Endothelial cell of umbilical vein (primary cell): ENCODE measurements at regions not wholly inside any gene's neighbourhood (a gene's known extent, or its start where the extent isn't known, plus 50 kb on each side); places are given as distances from the start of the nearest gene placed in this dataset.

Source experiments
- BruUV-seq: library from RNA; stranded (reverse); fragments of 400-500 nt; replicated peaks from 2 replicates; lab custom pipeline; 2021; lab: Mats Ljungman, UMichigan
- CTCF ChIA-PET: fragments of 300-600, 350-600 bp; sonication (Branson Sonifier 250); formaldehyde crosslinking; loops from one replicate; lab custom pipeline; 2021; ENCODE audit warnings: antibody characterized with exemption, inconsistent platforms; lab: Charles Lee
- POLR2A ChIA-PET: fragments of 300-600, 350-600 bp; sonication (Branson Sonifier 250); formaldehyde crosslinking; loops from one replicate; lab custom pipeline; 2021; ENCODE audit warnings: antibody characterized with exemption, inconsistent platforms; lab: Charles Lee
- DNase-seq: peaks from one replicate; pipeline ENCODE4 v3.0.0-alpha.2; 2011; ENCODE audit warnings: low read depth, low spot score
- FAIRE-seq: peaks from 2 replicates; lab custom pipeline; 2011; peaks lifted over from hg19 to GRCh38; lab: Jason Lieb, UNC
- H2AFZ ChIP-seq: 2 replicates; pipeline ENCODE4 v1.6.0; 2012; ENCODE audit warnings: low read depth, low read length, control low read depth, inconsistent platforms
- H3K27ac ChIP-seq: 2 replicates; pipeline ENCODE4 v1.5.1; 2011; ENCODE audit warnings: low read depth, mild to moderate bottlenecking, control low read depth, low read length, moderate library complexity; ENCODE audit not compliant: insufficient read depth
- H3K27me3 ChIP-seq, 2 experiments: 2 replicates each; pipeline versions ENCODE4 v1.6.0 to v1.6.1; 2011; ENCODE audit warnings: low read length in 2 of 2, mixed read lengths in 1 of 2; ENCODE audit not compliant: control insufficient read depth in 2 of 2, insufficient read depth in 2 of 2
- H3K36me3 ChIP-seq, 2 experiments: 2 replicates in 1 of 2; 3 replicates in 1 of 2; pipeline ENCODE4 v1.5.1; 2011; ENCODE audit warnings: low read length in 2 of 2, mild to moderate bottlenecking in 1 of 2, moderate library complexity in 1 of 2; ENCODE audit not compliant: control insufficient read depth in 2 of 2, insufficient read depth in 2 of 2; ENCODE audit errors: extremely low read depth in 1 of 2
- H3K4me1 ChIP-seq: 3 replicates; pipeline ENCODE4 v1.5.1; 2011; ENCODE audit warnings: mild to moderate bottlenecking, low read length; ENCODE audit not compliant: control insufficient read depth, insufficient read depth; ENCODE audit errors: extremely low read depth
- H3K4me2 ChIP-seq: 2 replicates; pipeline ENCODE4 v1.6.1; 2011; ENCODE audit warnings: low read length, control low read depth, mixed read lengths; ENCODE audit not compliant: insufficient read depth
- H3K4me3 ChIP-seq, 3 experiments: fragments of 200-600 bp in 1 of 3; sonication (generic), shearing (Covaris generic) in 1 of 3; replicated peaks in 1 of 3; 2 replicates each; pipeline ENCODE4 v1.5.1; 2011 to 2016; ENCODE audit warnings: control low read depth in 3 of 3, low read length in 3 of 3, mild to moderate bottlenecking in 2 of 3, inconsistent platforms in 1 of 3, low read depth in 1 of 3, moderate library complexity in 1 of 3; ENCODE audit not compliant: insufficient read depth in 1 of 3
- H3K79me2 ChIP-seq: 2 replicates; pipeline ENCODE4 v1.6.0; 2012; ENCODE audit warnings: low read length, inconsistent platforms; ENCODE audit not compliant: control insufficient read depth, insufficient read depth
- H3K9ac ChIP-seq: replicated peaks from 2 replicates; pipeline ENCODE3; 2011; ENCODE audit warnings: low read length, control low read depth; ENCODE audit not compliant: insufficient read depth; ENCODE audit errors: extremely low read depth
- H3K9me1 ChIP-seq: replicated peaks from 3 replicates; pipeline ENCODE4 v1.6.0; 2011; ENCODE audit warnings: mild to moderate bottlenecking, low read length; ENCODE audit not compliant: control insufficient read depth, insufficient read depth; ENCODE audit errors: extremely low read depth
- H3K9me3 ChIP-seq: replicated peaks from 2 replicates; pipeline ENCODE4 v1.5.1; 2012; ENCODE audit warnings: low read length, inconsistent platforms; ENCODE audit not compliant: control insufficient read depth, insufficient read depth
- H4K20me1 ChIP-seq: replicated peaks from 2 replicates; pipeline ENCODE3; 2011; ENCODE audit warnings: mild to moderate bottlenecking, low read length; ENCODE audit not compliant: control insufficient read depth, insufficient read depth; ENCODE audit errors: extremely low read depth
- EZH2 ChIP-seq: IDR thresholded peaks from 2 replicates; pipeline ENCODE4 v1.6.1; 2012; ENCODE audit warnings: borderline replicate concordance, low read depth, mild to moderate bottlenecking, moderate library complexity, low read length, inconsistent platforms; ENCODE audit not compliant: severe bottlenecking
- FOS ChIP-seq: IDR thresholded peaks from 2 replicates; pipeline ENCODE4 v1.6.1; 2011; ENCODE audit warnings: mild to moderate bottlenecking, low read length, moderate library complexity, borderline replicate concordance; ENCODE audit not compliant: insufficient read depth
- GATA2 ChIP-seq: IDR thresholded peaks from 2 replicates; pipeline ENCODE4 v1.7.0; 2011; ENCODE audit warnings: low read depth, mild to moderate bottlenecking, moderate library complexity, mixed read lengths, low read length; ENCODE audit not compliant: insufficient read length, insufficient read depth
- JUN ChIP-seq: IDR thresholded peaks from 2 replicates; pipeline ENCODE4 v1.6.1; 2011; ENCODE audit warnings: borderline replicate concordance, low read depth; ENCODE audit not compliant: insufficient read length, insufficient read depth
- MYC ChIP-seq: IDR thresholded peaks from one replicate; pipeline ENCODE4 v1.6.1; 2011; ENCODE audit warnings: mild to moderate bottlenecking, low read depth, low read length
- POLR2A ChIP-seq: IDR thresholded peaks from 2 replicates; pipeline ENCODE4 v1.6.1; 2012; ENCODE audit warnings: low read depth, mild to moderate bottlenecking, control low read depth, low read length
- POLR2AphosphoS5 ChIP-seq: IDR thresholded peaks from 2 replicates; pipeline ENCODE4 v1.6.1; 2012; ENCODE audit warnings: low read depth, mild to moderate bottlenecking, control low read depth, low read length, moderate library complexity; ENCODE audit not compliant: insufficient read depth
- dilution Hi-C: fragments of 300-500 bp; cut with MboI; formaldehyde crosslinking; loops from one replicate; pipeline ENCODE4 v1.15.0; 2019; ENCODE audit warnings: low sequenced_read_pairs; ENCODE audit not compliant: extremely low pct_ligation_motif_present
- intact Hi-C: fragments of 100-400 bp; cut with micrococcal nuclease; formaldehyde crosslinking; loops from one replicate; pipeline ENCODE4 v1.10.0; 2022
- TF ChIP-seq, protein P1 (sequence below), 2 donors: IDR thresholded peaks; 1 replicate in 1 of 2; 2 replicates in 1 of 2; pipeline ENCODE4 v1.5.1; 2011; ENCODE audit warnings: low read length in 2 of 2, mild to moderate bottlenecking in 2 of 2, moderate library complexity in 2 of 2, control low read depth in 1 of 2, inconsistent platforms in 1 of 2, low read depth in 1 of 2; ENCODE audit not compliant: insufficient read depth in 1 of 2; ENCODE audit errors: extremely low read depth in 1 of 2
- TF ChIP-seq, protein P2 (sequence below): IDR thresholded peaks from 2 replicates; pipeline ENCODE4 v1.6.1; 2011; ENCODE audit not compliant: insufficient read depth, insufficient read length

DNA sequence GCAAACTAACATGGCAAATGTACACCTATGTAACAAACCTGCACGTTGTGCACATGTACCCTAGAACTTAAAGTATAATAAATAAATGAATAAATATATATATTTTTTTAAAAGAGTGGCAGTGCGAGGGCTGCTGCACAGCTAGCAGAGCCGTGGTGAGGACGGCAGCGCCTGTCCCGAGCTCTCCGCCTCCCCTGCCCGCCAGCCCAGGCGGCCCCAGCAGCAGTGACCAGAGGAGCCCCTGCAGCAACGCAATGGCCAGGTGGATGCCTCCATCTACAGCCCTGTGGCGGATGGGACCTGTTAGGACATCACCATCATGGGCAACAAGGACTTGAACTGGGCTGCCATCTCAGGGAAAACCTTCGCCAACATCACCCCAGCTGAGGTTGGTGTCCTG lies 351.9 kb downstream of the FAM72C start:
- H3K9ac ChIP-seq, result no peak overlapping the region
- POLR2A ChIA-PET, result no interaction called here
- dilution Hi-C loops, result no loop called here
- no peak for TF ChIP-seq GATA2
- TF ChIP-seq EZH2, result no peak
- TF ChIP-seq POLR2A, result no peak
- TF ChIP-seq FOS, result no peak
- FAIRE-seq (no peak), DNase-seq (no peak)
- H3K4me3 ChIP-seq, result no peak overlapping the region
- H3K27ac ChIP-seq, result no peak overlapping the region
- intact Hi-C loops, result no loop called here
- BruUV-seq, result no TSS peak
- H4K20me1 ChIP-seq, result no peaks in the 10 kb centered on the region
- H3K27me3 ChIP-seq, result no peaks in the 10 kb centered on the region
- no peaks in the 10 kb centered on the region for H3K36me3 ChIP-seq
- no peaks in the 10 kb centered on the region for H3K4me1 ChIP-seq
- H3K9me3 ChIP-seq, result no peaks in the 10 kb centered on the region
- CTCF ChIA-PET, result no interaction called here
- no peaks in the 10 kb centered on the region for H3K79me2 ChIP-seq
- H3K4me2 ChIP-seq, result no peak overlapping the region
- no peaks in the 10 kb centered on the region for H3K9me1 ChIP-seq
- no peak overlapping the region for H2AFZ ChIP-seq

DNA sequence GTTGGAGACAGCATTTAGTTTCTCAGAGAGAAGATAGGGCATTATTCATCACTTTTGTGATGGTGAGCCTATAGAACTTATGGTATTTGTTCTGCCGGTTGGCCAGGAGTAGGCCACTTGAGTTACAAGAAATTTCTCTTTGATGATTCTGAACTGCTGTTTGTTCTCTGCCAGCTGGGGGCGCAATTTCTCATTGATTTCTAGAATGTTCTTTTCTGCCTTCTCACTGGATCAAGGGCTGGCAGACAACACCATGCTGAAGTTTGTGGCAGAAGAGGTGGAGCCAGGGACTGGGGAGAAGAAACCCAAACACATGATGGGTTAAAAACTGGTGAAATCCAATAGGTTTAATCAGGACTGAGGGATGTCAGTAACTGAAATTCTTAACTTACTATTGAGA lies 360.6 kb downstream of the FAM72C start:
- intact Hi-C loops, result no loop called here
- DNase-seq (no peak), FAIRE-seq (no peak)
- H2AFZ ChIP-seq, result no peak overlapping the region
- no peaks in the 10 kb centered on the region for H3K27me3 ChIP-seq
- no peaks in the 10 kb centered on the region for H4K20me1 ChIP-seq
- dilution Hi-C loops, result no loop called here
- H3K4me3 ChIP-seq, result no peak overlapping the region
- H3K4me2 ChIP-seq, result no peak overlapping the region
- no peaks in the 10 kb centered on the region for H3K4me1 ChIP-seq
- ChIA-PET POLR2A (no interaction called here), CTCF (no interaction called here)
- H3K36me3 ChIP-seq, result no peaks in the 10 kb centered on the region
- TF ChIP-seq, protein P1, sequence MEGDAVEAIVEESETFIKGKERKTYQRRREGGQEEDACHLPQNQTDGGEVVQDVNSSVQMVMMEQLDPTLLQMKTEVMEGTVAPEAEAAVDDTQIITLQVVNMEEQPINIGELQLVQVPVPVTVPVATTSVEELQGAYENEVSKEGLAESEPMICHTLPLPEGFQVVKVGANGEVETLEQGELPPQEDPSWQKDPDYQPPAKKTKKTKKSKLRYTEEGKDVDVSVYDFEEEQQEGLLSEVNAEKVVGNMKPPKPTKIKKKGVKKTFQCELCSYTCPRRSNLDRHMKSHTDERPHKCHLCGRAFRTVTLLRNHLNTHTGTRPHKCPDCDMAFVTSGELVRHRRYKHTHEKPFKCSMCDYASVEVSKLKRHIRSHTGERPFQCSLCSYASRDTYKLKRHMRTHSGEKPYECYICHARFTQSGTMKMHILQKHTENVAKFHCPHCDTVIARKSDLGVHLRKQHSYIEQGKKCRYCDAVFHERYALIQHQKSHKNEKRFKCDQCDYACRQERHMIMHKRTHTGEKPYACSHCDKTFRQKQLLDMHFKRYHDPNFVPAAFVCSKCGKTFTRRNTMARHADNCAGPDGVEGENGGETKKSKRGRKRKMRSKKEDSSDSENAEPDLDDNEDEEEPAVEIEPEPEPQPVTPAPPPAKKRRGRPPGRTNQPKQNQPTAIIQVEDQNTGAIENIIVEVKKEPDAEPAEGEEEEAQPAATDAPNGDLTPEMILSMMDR (IDR thresholded peaks at IDR 0.05; ENCODE audit: extremely low read depth in 1 of 2, insufficient read depth in 1 of 2, low read depth in 1 of 2, low read length in 2 of 2), result no peak
- TF ChIP-seq JUN, result no peak
- TF ChIP-seq GATA2, result no peak
- TF ChIP-seq, protein P2, sequence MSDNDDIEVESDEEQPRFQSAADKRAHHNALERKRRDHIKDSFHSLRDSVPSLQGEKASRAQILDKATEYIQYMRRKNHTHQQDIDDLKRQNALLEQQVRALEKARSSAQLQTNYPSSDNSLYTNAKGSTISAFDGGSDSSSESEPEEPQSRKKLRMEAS, result no peak
- no peak for TF ChIP-seq FOS
- no peak for TF ChIP-seq MYC
- no peak for TF ChIP-seq EZH2
- no peak for TF ChIP-seq POLR2AphosphoS5
- TF ChIP-seq POLR2A, result no peak
- H3K79me2 ChIP-seq, result no peaks in the 10 kb centered on the region
- no TSS peak for BruUV-seq
- no peaks in the 10 kb centered on the region for H3K9me1 ChIP-seq
- H3K9ac ChIP-seq, result no peak overlapping the region
- no peaks in the 10 kb centered on the region for H3K9me3 ChIP-seq
- no peak overlapping the region for H3K27ac ChIP-seq
